HL-60 (cell line): ENCODE measurements at regions not wholly inside any gene's neighbourhood (a gene's known extent, or its start where the extent isn't known, plus 50 kb on each side); places are given as distances from the start of the nearest gene placed in this dataset.

Experiments used
- DNase-seq, 2 experiments: peaks; one replicate each; pipeline ENCODE4 v3.0.0-alpha.2; 2010 to 2020; ENCODE audit warnings: low read depth in 1 of 2, low spot score in 1 of 2
- H3K27ac ChIP-seq: fragments of 250-450 bp; sonication (Bioruptor Pico); replicated peaks from 2 replicates; pipeline ENCODE4 v1.5.1; 2020; ENCODE audit warnings: mild to moderate bottlenecking, moderate library complexity
- H3K27me3 ChIP-seq: fragments of 250-450 bp; sonication (Bioruptor Pico); 2 replicates; pipeline ENCODE4 v1.5.1; 2021; ENCODE audit warnings: mild to moderate bottlenecking, moderate library complexity; ENCODE audit not compliant: insufficient read depth, poor library complexity, severe bottlenecking
- H3K4me3 ChIP-seq: replicated peaks from 2 replicates; pipeline ENCODE4 v1.5.1; 2011; ENCODE audit warnings: mild to moderate bottlenecking, control low read depth, low read length; ENCODE audit not compliant: insufficient read depth
- CTCF ChIP-seq: IDR thresholded peaks from one replicate; pipeline ENCODE4 v1.5.1; 2011; ENCODE audit warnings: low read length, control low read depth, inconsistent platforms; ENCODE audit not compliant: insufficient read depth
- GABPA ChIP-seq: IDR thresholded peaks from 2 replicates; pipeline ENCODE4 v1.6.1; 2012; ENCODE audit warnings: low read depth
- POLR2AphosphoS5 ChIP-seq: IDR thresholded peaks from 2 replicates; pipeline ENCODE4 v1.6.1; 2012; ENCODE audit warnings: low read depth
- REST ChIP-seq: IDR thresholded peaks from 2 replicates; pipeline ENCODE4 v1.6.1; 2012; ENCODE audit warnings: low read depth; ENCODE audit not compliant: insufficient replicate concordance
- SPI1 ChIP-seq: IDR thresholded peaks from 2 replicates; pipeline ENCODE4 v1.6.1; 2012; ENCODE audit warnings: low read depth, mild to moderate bottlenecking, borderline replicate concordance

GRCh38 chr9:38319496-38320173, 72.9 kb upstream of the ALDH1B1 start:
- no peak for DNase-seq
- Histone ChIP-seq H3K4me3 (no peak overlapping the region), H3K27ac (no peak overlapping the region), H3K27me3 (peaks cover 3% of the 10 kb centered on the region)
- no peak for TF ChIP-seq GABPA
- no peak for TF ChIP-seq REST
- no peak for TF ChIP-seq CTCF
- no peak for TF ChIP-seq POLR2AphosphoS5
- TF ChIP-seq SPI1: no peak

GRCh38 chr9:38318759-38319495, 73.6 kb upstream of the ALDH1B1 start:
- Histone ChIP-seq H3K4me3 (no peak overlapping the region), H3K27ac (no peak overlapping the region), H3K27me3 (peaks cover 3% of the 10 kb centered on the region)
- TF ChIP-seq POLR2AphosphoS5 (no peak), GABPA (no peak), CTCF (no peak), SPI1 (no peak), REST (no peak)
- DNase-seq: no peak

GRCh38 chr9:38316166-38316780, 76.2 kb upstream of the ALDH1B1 start:
- H3K4me3 ChIP-seq: no peak overlapping the region
- no peak overlapping the region for H3K27ac ChIP-seq
- DNase-seq: no peak
- TF ChIP-seq SPI1 (no peak), CTCF (no peak), POLR2AphosphoS5 (no peak), GABPA (no peak), REST (no peak)
- peaks cover 1% of the 10 kb centered on the region for H3K27me3 ChIP-seq
